GM18519 (cell line): ENCODE measurements at regions not wholly inside any gene's neighbourhood (a gene's known extent, or its start where the extent isn't known, plus 50 kb on each side); places are given as distances from the start of the nearest gene placed in this dataset.
"Not testable (repeated sequence)": the region's sequence is repeated elsewhere in the genome, so short reads cannot be mapped to it uniquely, and the experiment has no call there.

ENCODE experiments used
- ATAC-seq: cut with Tn5 transposase; IDR thresholded peaks from one replicate; pipeline ENCODE4 v1.9.1; 2021; ENCODE audit warnings: mild to moderate bottlenecking, moderate library complexity; ENCODE audit not compliant: unreplicated experiment, low FRiP score

GRCh38 chr4:110837896-110838450 lies 215.1 kb upstream of the PITX2 start:
- ATAC-seq: no peak

- no peak for ATAC-seq
These were observed 217.4 kb upstream of the PITX2 start for GRCh38 chr4:110840221-110840654.

GRCh38 chr4:110848787-110849186 lies 225.9 kb upstream of the PITX2 start:
- ATAC-seq: no peak

- ATAC-seq: no peak
These were observed 226.6 kb upstream of the PITX2 start for GRCh38 chr4:110849461-110849860.

GRCh38 chr4:110850461-110851442 lies 227.9 kb upstream of the PITX2 start:
- no peak for ATAC-seq

- no peak for ATAC-seq
These were observed 229.1 kb upstream of the PITX2 start for GRCh38 chr4:110851989-110852388.

GRCh38 chr4:110852793-110853192 lies 229.9 kb upstream of the PITX2 start:
- ATAC-seq: no peak

GRCh38 chr4:110853242-110853641 lies 230.4 kb upstream of the PITX2 start:
- ATAC-seq: no peak

GRCh38 chr4:110854021-110854678 lies 231.3 kb upstream of the PITX2 start:
- ATAC-seq: no peak

GRCh38 chr4:110860125-110860524 lies 237.2 kb upstream of the PITX2 start:
- ATAC-seq: no peak

- no peak for ATAC-seq
These were observed 238.0 kb upstream of the PITX2 start for GRCh38 chr4:110860901-110861300.

GRCh38 chr4:110865611-110866259 lies 242.9 kb upstream of the PITX2 start:
- no peak for ATAC-seq

- peak; percentile 73 for ATAC-seq
These were observed 244.5 kb upstream of the PITX2 start for GRCh38 chr4:110867251-110867960.

GRCh38 chr4:110867981-110868720 lies 245.3 kb upstream of the PITX2 start:
- ATAC-seq: no peak

GRCh38 chr4:110869114-110869513 lies 246.2 kb upstream of the PITX2 start:
- no peak for ATAC-seq

- peak; percentile 81 for ATAC-seq
These were observed 247.1 kb upstream of the PITX2 start for GRCh38 chr4:110869862-110870572.

- not testable (repeated sequence) for ATAC-seq
These were observed 253.3 kb upstream of the PITX2 start for GRCh38 chr4:110876214-110876613.

- no peak for ATAC-seq
These were observed 254.0 kb upstream of the PITX2 start for GRCh38 chr4:110876866-110877265.
